SK-N-SH (cell line): ENCODE measurements at regions not wholly inside any gene's neighbourhood (a gene's known extent, or its start where the extent isn't known, plus 50 kb on each side); places are given as distances from the start of the nearest gene placed in this dataset.

ENCODE experiments used
- CTCF ChIA-PET: fragments of 300-600, 350-600 bp; formaldehyde crosslinking; extraction: SDS; loops from one replicate; lab custom pipeline; 2021; lab: Yijun Ruan, JAX
- POLR2A ChIA-PET: fragments of 350-600 bp; sonication (Branson Sonifier 250); formaldehyde crosslinking; extraction: SDS; loops from one replicate; lab custom pipeline; 2020; ENCODE audit warnings: antibody characterized with exemption, inconsistent platforms; lab: Yijun Ruan, JAX
- DNase-seq: peaks from one replicate; pipeline ENCODE4 v3.0.0; 2012
- H2AFZ ChIP-seq: fragments of 200-600 bp; sonication (generic); 2 replicates; pipeline ENCODE4 v1.8.1; 2016; ENCODE audit warnings: antibody characterized with exemption, mild to moderate bottlenecking, low read depth
- H3F3A ChIP-seq: fragments of 200-600 bp; sonication (generic); replicated peaks from 2 replicates; pipeline ENCODE3; 2016; ENCODE audit warnings: antibody characterized with exemption, mild to moderate bottlenecking; ENCODE audit not compliant: insufficient read depth
- H3K27ac ChIP-seq, 2 experiments: fragments of 200-500 bp in 1 of 2; fragments of 200-600 bp in 1 of 2; sonication (Bioruptor generic) in 1 of 2; sonication (generic), shearing (Covaris generic) in 1 of 2; 2 replicates each; pipeline versions ENCODE4 v1.5.1 to v1.6.1; 2014 to 2016; ENCODE audit warnings: low read depth in 2 of 2, inconsistent platforms in 1 of 2, low read length in 1 of 2, mild to moderate bottlenecking in 1 of 2, mixed read lengths in 1 of 2
- H3K27me3 ChIP-seq: fragments of 200-600 bp; sonication (generic), shearing (Covaris generic); 2 replicates; pipeline ENCODE4 v1.6.1; 2016; ENCODE audit warnings: mixed run types; ENCODE audit not compliant: insufficient read depth
- H3K36me3 ChIP-seq, 2 experiments: fragments of 200-500 bp in 1 of 2; fragments of 200-600 bp in 1 of 2; sonication (Bioruptor generic) in 1 of 2; sonication (generic) in 1 of 2; replicated peaks in 1 of 2; 2 replicates each; pipeline versions ENCODE3 to v1.5.1; 2014 to 2016; ENCODE audit warnings: low read length in 1 of 2, mild to moderate bottlenecking in 1 of 2; ENCODE audit not compliant: insufficient read depth in 2 of 2, control insufficient read depth in 1 of 2
- H3K4me1 ChIP-seq, 2 experiments: fragments of 200-500 bp in 1 of 2; fragments of 200-600 bp in 1 of 2; sonication (Bioruptor generic) in 1 of 2; sonication (generic), shearing (Covaris generic) in 1 of 2; 2 replicates each; pipeline versions ENCODE4 v1.5.1 to v1.6.1; 2014 to 2016; ENCODE audit warnings: low read depth in 1 of 2, low read length in 1 of 2, mixed run types in 1 of 2; ENCODE audit not compliant: insufficient read depth in 2 of 2, control insufficient read depth in 1 of 2
- H3K4me2 ChIP-seq: fragments of 200-600 bp; sonication (generic), shearing (Covaris generic); 2 replicates; pipeline ENCODE4 v1.6.1; 2017; ENCODE audit warnings: mixed run types
- H3K4me3 ChIP-seq, 2 experiments: fragments of 200-500 bp in 1 of 2; fragments of 200-600 bp in 1 of 2; sonication (Bioruptor generic) in 1 of 2; sonication (generic), shearing (Covaris generic) in 1 of 2; 2 replicates each; pipeline versions ENCODE4 v1.5.1 to v1.8.1; 2014 to 2016; ENCODE audit warnings: low read depth in 2 of 2, inconsistent platforms in 1 of 2, low read length in 1 of 2, mild to moderate bottlenecking in 1 of 2, mixed read lengths in 1 of 2, moderate library complexity in 1 of 2
- H3K79me2 ChIP-seq: fragments of 200-600 bp; sonication (generic); 2 replicates; pipeline ENCODE4 v1.8.1; 2017; ENCODE audit warnings: mild to moderate bottlenecking; ENCODE audit not compliant: insufficient read depth
- H3K9ac ChIP-seq: fragments of 200-600 bp; sonication (generic); 2 replicates; pipeline ENCODE4 v1.6.1; 2017; ENCODE audit warnings: mixed run types
- H3K9me2 ChIP-seq: fragments of 200-600 bp; sonication (generic); 2 replicates; pipeline ENCODE4 v1.6.1; 2017; ENCODE audit warnings: mixed run types
- H3K9me3 ChIP-seq: fragments of 200-600 bp; sonication (generic); 2 replicates; pipeline ENCODE4 v1.6.1; 2017; ENCODE audit warnings: mixed run types, mild to moderate bottlenecking, moderate library complexity
- H4K20me1 ChIP-seq: fragments of 200-600 bp; sonication (generic); 2 replicates; pipeline ENCODE4 v1.6.1; 2017; ENCODE audit warnings: mild to moderate bottlenecking, mixed run types; ENCODE audit not compliant: insufficient read depth
- CHD2 ChIP-seq: fragments of 150-350 bp; IDR thresholded peaks from 2 replicates; pipeline ENCODE4 v1.6.1; 2018; ENCODE audit warnings: low read length; ENCODE audit not compliant: partially characterized antibody
- FOXJ3 ChIP-seq: sonication (generic); formaldehyde crosslinking; IDR thresholded peaks from 2 replicates; pipeline ENCODE4 v1.5.1; 2020; ENCODE audit warnings: mild to moderate bottlenecking, missing genetic modification reagents
- GABPA ChIP-seq: IDR thresholded peaks from 2 replicates; pipeline ENCODE4 v1.4.0; 2012; ENCODE audit warnings: low read depth, mild to moderate bottlenecking
- GATA2 ChIP-seq: sonication (generic); formaldehyde crosslinking; IDR thresholded peaks from 2 replicates; pipeline ENCODE4 v1.5.0; 2020; ENCODE audit warnings: mild to moderate bottlenecking, missing genetic modification reagents
- JUND ChIP-seq: IDR thresholded peaks from 2 replicates; pipeline ENCODE4 v1.4.0; 2012
- MXI1 ChIP-seq: IDR thresholded peaks from 2 replicates; pipeline ENCODE4 v1.6.1; 2012; ENCODE audit warnings: mild to moderate bottlenecking, low read depth, low read length, improper control_type of control experiment
- NFIC ChIP-seq: IDR thresholded peaks from 2 replicates; pipeline ENCODE4 v1.4.0; 2012; ENCODE audit warnings: borderline replicate concordance
- NRF1 ChIP-seq: IDR thresholded peaks from 2 replicates; pipeline ENCODE4 v1.6.1; 2012; ENCODE audit warnings: low read depth, mild to moderate bottlenecking, low read length
- POLR2AphosphoS5 ChIP-seq: IDR thresholded peaks from 2 replicates; pipeline ENCODE4 v1.6.1; 2012; ENCODE audit warnings: low read depth, low read length
- RFX5 ChIP-seq: IDR thresholded peaks from 2 replicates; pipeline ENCODE4 v1.6.1; 2012; ENCODE audit warnings: mild to moderate bottlenecking, improper control_type of control experiment, low read length
- RXRA ChIP-seq: IDR thresholded peaks from 2 replicates; pipeline ENCODE4 v1.4.0; 2012; ENCODE audit warnings: low read depth, mild to moderate bottlenecking, borderline replicate concordance
- SIN3A ChIP-seq: IDR thresholded peaks from 2 replicates; pipeline ENCODE4 v1.6.1; 2012; ENCODE audit warnings: low read depth, mild to moderate bottlenecking, low read length, moderate library complexity, borderline replicate concordance
- SMC3 ChIP-seq: IDR thresholded peaks from 2 replicates; pipeline ENCODE4 v1.6.1; 2012; ENCODE audit warnings: low read depth, low read length, improper control_type of control experiment
- TAF1 ChIP-seq: IDR thresholded peaks from 2 replicates; pipeline ENCODE4 v1.6.1; 2012; ENCODE audit warnings: low read depth, mild to moderate bottlenecking, low read length, moderate library complexity, borderline replicate concordance
- TCF12 ChIP-seq: IDR thresholded peaks from 2 replicates; pipeline ENCODE4 v1.4.0; 2012
- TEAD4 ChIP-seq: IDR thresholded peaks from 2 replicates; pipeline ENCODE4 v1.4.0; 2012; ENCODE audit warnings: mild to moderate bottlenecking, borderline replicate concordance; ENCODE audit not compliant: insufficient read depth
- WGBS: methylation state at CpG from one replicate; pipeline ENCODE4 v1.1.6; 2017; ENCODE audit warnings: low lambda C conversion rate; 5-methylcytosine and 5-hydroxymethylcytosine counted together
- TF ChIP-seq, protein P1 (sequence below): fragments of 200-600 bp; sonication (generic); IDR thresholded peaks from 2 replicates; pipeline ENCODE4 v1.6.1; 2017; ENCODE audit warnings: antibody characterized with exemption, mild to moderate bottlenecking, moderate library complexity
- TF ChIP-seq, protein P2 (sequence below): fragments of 150-350 bp; IDR thresholded peaks from 2 replicates; pipeline ENCODE4 v1.6.1; 2017; ENCODE audit warnings: antibody characterized with exemption, low read length, low read depth, borderline replicate concordance
- TF ChIP-seq, protein P3 (sequence below): IDR thresholded peaks from 2 replicates; pipeline ENCODE4 v1.4.0; 2012; ENCODE audit warnings: low read depth, borderline replicate concordance
- TF ChIP-seq, protein P4 (sequence below): IDR thresholded peaks from 2 replicates; pipeline ENCODE4 v1.4.0; 2012; ENCODE audit warnings: low read depth
- TF ChIP-seq, protein P5 (sequence below): fragments of 150-350 bp; IDR thresholded peaks from 2 replicates; pipeline ENCODE4 v1.6.1; 2016; ENCODE audit warnings: mild to moderate bottlenecking, low read depth, low read length

DNA sequence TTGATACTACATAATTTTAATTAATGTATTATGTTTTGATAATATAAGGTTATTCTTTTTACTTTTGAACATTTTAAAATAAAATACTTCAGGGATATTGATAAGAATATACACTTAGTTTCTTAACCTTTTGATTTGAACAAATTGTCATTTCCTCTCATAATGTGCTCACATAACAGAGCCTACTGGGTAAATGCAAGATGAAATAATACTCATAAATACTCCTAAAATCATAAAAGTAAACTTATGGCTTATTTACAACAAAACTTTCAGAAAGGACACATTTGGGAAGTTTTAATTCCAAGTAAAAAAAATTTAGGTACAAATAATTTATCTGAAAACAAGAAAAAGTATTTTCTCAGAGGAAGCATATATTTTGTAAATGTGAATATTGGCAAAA, 101.6 kb upstream of the ABCB5 start:
- CTCF ChIA-PET, result interaction anchor here (1.4 to 1.8 kb wide), 4 partner anchors 11 to 84 kb away, joined by 4 to 12 read pairs (median 7); no protein-coding TSS in a partner anchor

DNA sequence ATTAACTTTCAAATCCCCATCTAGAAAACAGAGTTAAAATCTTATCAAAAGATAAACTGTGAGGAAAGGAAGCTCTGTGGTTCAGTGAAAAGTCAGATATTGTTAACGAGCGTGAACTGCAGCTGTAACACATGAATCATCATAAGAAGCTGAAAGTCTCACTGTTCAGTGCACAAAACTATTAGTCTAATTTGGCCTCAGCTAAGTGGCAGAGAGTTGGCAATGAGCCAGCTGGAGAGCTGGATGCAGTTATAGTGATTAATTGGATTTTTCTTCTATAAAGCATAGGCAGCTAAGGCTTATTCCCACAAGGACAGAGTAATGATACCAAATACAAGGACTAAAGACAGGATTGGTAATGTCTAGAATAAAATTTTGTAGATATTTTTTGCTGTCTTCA, 101.1 kb upstream of the ABCB5 start:
- no peaks in the 10 kb centered on the region for H3K27me3 ChIP-seq
- H2AFZ ChIP-seq, result no peak overlapping the region
- DNase-seq, result peak; percentile 58
- no peaks in the 10 kb centered on the region for H3K79me2 ChIP-seq
- no peaks in the 10 kb centered on the region for H3F3A ChIP-seq
- no peaks in the 10 kb centered on the region for H3K9me2 ChIP-seq
- CTCF ChIA-PET, result interaction anchor here (1.0 to 1.8 kb wide), 5 partner anchors 11 to 184 kb away, joined by 3 to 12 read pairs (median 4); no protein-coding TSS in a partner anchor
- no peak overlapping the region for H3K4me2 ChIP-seq
- WGBS, result 5% methylated on average over 2 of the region's 2 CpGs
- no peaks in the 10 kb centered on the region for H3K36me3 ChIP-seq
- no peak overlapping the region for H3K4me3 ChIP-seq
- H3K9ac ChIP-seq, result no peak overlapping the region
- no peaks in the 10 kb centered on the region for H4K20me1 ChIP-seq
- H3K4me1 ChIP-seq, result peaks cover 0 to 12% of the 10 kb centered on the region in 2 experiments; a peak in 2 of 4 replicates
- H3K27ac ChIP-seq, result peak overlapping the region in 1 of 2 experiments; percentile 65; a peak in 2 of 4 replicates
- POLR2A ChIA-PET, result interaction anchor here (0.9 to 1.1 kb wide), 2 partner anchors 11 to 184 kb away, joined by 3 to 8 read pairs; partner anchors contain the start of gene ITGB8
- H3K9me3 ChIP-seq, result no peaks in the 10 kb centered on the region; the same call in 1 of the 2 replicates
- TF ChIP-seq, protein P1, sequence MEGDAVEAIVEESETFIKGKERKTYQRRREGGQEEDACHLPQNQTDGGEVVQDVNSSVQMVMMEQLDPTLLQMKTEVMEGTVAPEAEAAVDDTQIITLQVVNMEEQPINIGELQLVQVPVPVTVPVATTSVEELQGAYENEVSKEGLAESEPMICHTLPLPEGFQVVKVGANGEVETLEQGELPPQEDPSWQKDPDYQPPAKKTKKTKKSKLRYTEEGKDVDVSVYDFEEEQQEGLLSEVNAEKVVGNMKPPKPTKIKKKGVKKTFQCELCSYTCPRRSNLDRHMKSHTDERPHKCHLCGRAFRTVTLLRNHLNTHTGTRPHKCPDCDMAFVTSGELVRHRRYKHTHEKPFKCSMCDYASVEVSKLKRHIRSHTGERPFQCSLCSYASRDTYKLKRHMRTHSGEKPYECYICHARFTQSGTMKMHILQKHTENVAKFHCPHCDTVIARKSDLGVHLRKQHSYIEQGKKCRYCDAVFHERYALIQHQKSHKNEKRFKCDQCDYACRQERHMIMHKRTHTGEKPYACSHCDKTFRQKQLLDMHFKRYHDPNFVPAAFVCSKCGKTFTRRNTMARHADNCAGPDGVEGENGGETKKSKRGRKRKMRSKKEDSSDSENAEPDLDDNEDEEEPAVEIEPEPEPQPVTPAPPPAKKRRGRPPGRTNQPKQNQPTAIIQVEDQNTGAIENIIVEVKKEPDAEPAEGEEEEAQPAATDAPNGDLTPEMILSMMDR, result no peak
- TF ChIP-seq JUND, result peak; percentile 3; the same call in 1 of the 2 replicates
- TF ChIP-seq, protein P2, sequence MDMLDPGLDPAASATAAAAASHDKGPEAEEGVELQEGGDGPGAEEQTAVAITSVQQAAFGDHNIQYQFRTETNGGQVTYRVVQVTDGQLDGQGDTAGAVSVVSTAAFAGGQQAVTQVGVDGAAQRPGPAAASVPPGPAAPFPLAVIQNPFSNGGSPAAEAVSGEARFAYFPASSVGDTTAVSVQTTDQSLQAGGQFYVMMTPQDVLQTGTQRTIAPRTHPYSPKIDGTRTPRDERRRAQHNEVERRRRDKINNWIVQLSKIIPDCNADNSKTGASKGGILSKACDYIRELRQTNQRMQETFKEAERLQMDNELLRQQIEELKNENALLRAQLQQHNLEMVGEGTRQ, result no peak
- TF ChIP-seq POLR2AphosphoS5, result peak; percentile 48; the same call in 1 of the 2 replicates
- TF ChIP-seq GATA2 (CRISPR knock-in tag), result peak; percentile 80
- TF ChIP-seq, protein P3, sequence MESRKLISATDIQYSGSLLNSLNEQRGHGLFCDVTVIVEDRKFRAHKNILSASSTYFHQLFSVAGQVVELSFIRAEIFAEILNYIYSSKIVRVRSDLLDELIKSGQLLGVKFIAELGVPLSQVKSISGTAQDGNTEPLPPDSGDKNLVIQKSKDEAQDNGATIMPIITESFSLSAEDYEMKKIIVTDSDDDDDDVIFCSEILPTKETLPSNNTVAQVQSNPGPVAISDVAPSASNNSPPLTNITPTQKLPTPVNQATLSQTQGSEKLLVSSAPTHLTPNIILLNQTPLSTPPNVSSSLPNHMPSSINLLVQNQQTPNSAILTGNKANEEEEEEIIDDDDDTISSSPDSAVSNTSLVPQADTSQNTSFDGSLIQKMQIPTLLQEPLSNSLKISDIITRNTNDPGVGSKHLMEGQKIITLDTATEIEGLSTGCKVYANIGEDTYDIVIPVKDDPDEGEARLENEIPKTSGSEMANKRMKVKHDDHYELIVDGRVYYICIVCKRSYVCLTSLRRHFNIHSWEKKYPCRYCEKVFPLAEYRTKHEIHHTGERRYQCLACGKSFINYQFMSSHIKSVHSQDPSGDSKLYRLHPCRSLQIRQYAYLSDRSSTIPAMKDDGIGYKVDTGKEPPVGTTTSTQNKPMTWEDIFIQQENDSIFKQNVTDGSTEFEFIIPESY, result no peak
- TF ChIP-seq RFX5, result 0 out of 2 replicates have a peak, but pooled peaks have one; percentile 38
- TF ChIP-seq MXI1, result peak; percentile 80; the same call in 1 of the 2 replicates
- no peak for TF ChIP-seq GABPA
- no peak for TF ChIP-seq SIN3A
- no peak for TF ChIP-seq SMC3
- TF ChIP-seq TEAD4, result peak; percentile 20; the same call in 1 of the 2 replicates
- TF ChIP-seq, protein P4, sequence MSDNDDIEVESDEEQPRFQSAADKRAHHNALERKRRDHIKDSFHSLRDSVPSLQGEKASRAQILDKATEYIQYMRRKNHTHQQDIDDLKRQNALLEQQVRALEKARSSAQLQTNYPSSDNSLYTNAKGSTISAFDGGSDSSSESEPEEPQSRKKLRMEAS, result no peak
- TF ChIP-seq TCF12, result peak; percentile 52
- TF ChIP-seq TAF1, result no peak
- peak; percentile 88 for TF ChIP-seq FOXJ3 (CRISPR knock-in tag)
- TF ChIP-seq CHD2, result peak; percentile 93
- no peak for TF ChIP-seq NRF1
- no peak for TF ChIP-seq RXRA
- peak; percentile 74 for TF ChIP-seq NFIC

More for the DNA sequence above, 101.6 kb upstream of the ABCB5 start:
- peaks cover 0 to 12% of the 10 kb centered on the region in 2 experiments; a peak in 2 of 4 replicates for H3K4me1 ChIP-seq
- DNase-seq, result no peak
- peak overlapping the region in 1 of 2 experiments; percentile 65; a peak in 2 of 4 replicates for H3K27ac ChIP-seq
- H3K4me2 ChIP-seq, result no peak overlapping the region
- no peaks in the 10 kb centered on the region for H3K9me2 ChIP-seq
- H3K4me3 ChIP-seq, result no peak overlapping the region
- H2AFZ ChIP-seq, result no peak overlapping the region
- no peaks in the 10 kb centered on the region for H4K20me1 ChIP-seq
- POLR2A ChIA-PET, result interaction anchor here (0.9 to 1.1 kb wide), 2 partner anchors 11 to 183 kb away, joined by 3 to 8 read pairs; partner anchors contain the start of gene ITGB8
- no peak overlapping the region for H3K9ac ChIP-seq
- no peaks in the 10 kb centered on the region for H3F3A ChIP-seq
- H3K9me3 ChIP-seq, result no peaks in the 10 kb centered on the region; the same call in 1 of the 2 replicates
- H3K27me3 ChIP-seq, result no peaks in the 10 kb centered on the region
- no peaks in the 10 kb centered on the region for H3K36me3 ChIP-seq
- TF ChIP-seq NRF1 (no peak), RXRA (no peak)
- TF ChIP-seq, protein P5, sequence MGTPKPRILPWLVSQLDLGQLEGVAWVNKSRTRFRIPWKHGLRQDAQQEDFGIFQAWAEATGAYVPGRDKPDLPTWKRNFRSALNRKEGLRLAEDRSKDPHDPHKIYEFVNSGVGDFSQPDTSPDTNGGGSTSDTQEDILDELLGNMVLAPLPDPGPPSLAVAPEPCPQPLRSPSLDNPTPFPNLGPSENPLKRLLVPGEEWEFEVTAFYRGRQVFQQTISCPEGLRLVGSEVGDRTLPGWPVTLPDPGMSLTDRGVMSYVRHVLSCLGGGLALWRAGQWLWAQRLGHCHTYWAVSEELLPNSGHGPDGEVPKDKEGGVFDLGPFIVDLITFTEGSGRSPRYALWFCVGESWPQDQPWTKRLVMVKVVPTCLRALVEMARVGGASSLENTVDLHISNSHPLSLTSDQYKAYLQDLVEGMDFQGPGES, result no peak
- no peaks in the 10 kb centered on the region for H3K79me2 ChIP-seq
